ENCODE measurements at regions not wholly inside any gene's neighbourhood (a gene's known extent, or its start where the extent isn't known, plus 50 kb on each side); places are given as distances from the start of the nearest gene placed in this dataset.

DNA sequence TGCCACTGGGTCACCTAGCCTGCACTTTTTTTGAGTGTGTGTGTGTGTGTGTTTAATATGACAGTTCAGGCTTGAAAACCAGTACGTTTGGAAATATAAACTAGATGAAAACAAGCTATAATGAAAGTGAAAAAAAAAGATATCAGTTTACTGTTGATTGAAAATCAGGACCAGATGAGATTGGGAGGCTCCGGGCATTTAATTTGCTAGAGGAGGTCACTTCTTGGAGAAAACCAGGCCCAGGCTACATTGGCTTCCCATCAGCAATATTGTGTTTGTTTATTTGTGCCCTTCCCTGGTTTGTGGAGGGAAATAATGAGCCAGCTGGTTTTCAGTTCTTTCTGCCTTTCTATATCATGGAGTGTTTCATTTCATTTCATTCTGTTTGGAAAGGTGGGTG, 246.6 kb upstream of the JAG1 start:
- Histone ChIP-seq H3K27ac (ENCODE audit: low read depth, low read length) (no peak overlapping the region), H3K4me2 (ENCODE audit: low read length) (no peak overlapping the region), H3K9ac (ENCODE audit: low read length) (no peak overlapping the region), H3K9me3 (ENCODE audit: control insufficient read depth in 1 of 2, insufficient read depth in 1 of 2, low read depth in 1 of 2, low read length in 2 of 2) (no peaks in the 10 kb centered on the region), H3K36me3 (ENCODE audit: control insufficient read depth in 1 of 2, insufficient read depth in 2 of 2, low read length in 2 of 2) (no peaks in the 10 kb centered on the region), H3K4me3 (replicated peaks in 1 of 2; ENCODE audit: low read depth in 1 of 2, low read length in 2 of 2) (no peak overlapping the region), H3K9me2 (ENCODE audit: insufficient read depth) (no peaks in the 10 kb centered on the region), H3K27me3 (ENCODE audit: insufficient read depth, low read length) (no peaks in the 10 kb centered on the region), H2AFZ (ENCODE audit: low read depth, low read length, poor library complexity, severe bottlenecking) (no peak overlapping the region), H3K79me2 (ENCODE audit: insufficient read depth, low read length) (no peaks in the 10 kb centered on the region), H3K4me1 (ENCODE audit: control insufficient read depth in 1 of 2, insufficient read depth in 2 of 2, low read length in 2 of 2) (peaks cover 2 to 18% of the 10 kb centered on the region in 2 experiments; a peak in 3 of 4 replicates), H4K20me1 (ENCODE audit: insufficient read depth) (no peaks in the 10 kb centered on the region)
- DNase-seq (ENCODE audit: low read depth, low spot score) (no peak), ATAC-seq (no peak)
- intact Hi-C loops (cut with micrococcal nuclease) = no loop called here
- TF ChIP-seq, protein P1, sequence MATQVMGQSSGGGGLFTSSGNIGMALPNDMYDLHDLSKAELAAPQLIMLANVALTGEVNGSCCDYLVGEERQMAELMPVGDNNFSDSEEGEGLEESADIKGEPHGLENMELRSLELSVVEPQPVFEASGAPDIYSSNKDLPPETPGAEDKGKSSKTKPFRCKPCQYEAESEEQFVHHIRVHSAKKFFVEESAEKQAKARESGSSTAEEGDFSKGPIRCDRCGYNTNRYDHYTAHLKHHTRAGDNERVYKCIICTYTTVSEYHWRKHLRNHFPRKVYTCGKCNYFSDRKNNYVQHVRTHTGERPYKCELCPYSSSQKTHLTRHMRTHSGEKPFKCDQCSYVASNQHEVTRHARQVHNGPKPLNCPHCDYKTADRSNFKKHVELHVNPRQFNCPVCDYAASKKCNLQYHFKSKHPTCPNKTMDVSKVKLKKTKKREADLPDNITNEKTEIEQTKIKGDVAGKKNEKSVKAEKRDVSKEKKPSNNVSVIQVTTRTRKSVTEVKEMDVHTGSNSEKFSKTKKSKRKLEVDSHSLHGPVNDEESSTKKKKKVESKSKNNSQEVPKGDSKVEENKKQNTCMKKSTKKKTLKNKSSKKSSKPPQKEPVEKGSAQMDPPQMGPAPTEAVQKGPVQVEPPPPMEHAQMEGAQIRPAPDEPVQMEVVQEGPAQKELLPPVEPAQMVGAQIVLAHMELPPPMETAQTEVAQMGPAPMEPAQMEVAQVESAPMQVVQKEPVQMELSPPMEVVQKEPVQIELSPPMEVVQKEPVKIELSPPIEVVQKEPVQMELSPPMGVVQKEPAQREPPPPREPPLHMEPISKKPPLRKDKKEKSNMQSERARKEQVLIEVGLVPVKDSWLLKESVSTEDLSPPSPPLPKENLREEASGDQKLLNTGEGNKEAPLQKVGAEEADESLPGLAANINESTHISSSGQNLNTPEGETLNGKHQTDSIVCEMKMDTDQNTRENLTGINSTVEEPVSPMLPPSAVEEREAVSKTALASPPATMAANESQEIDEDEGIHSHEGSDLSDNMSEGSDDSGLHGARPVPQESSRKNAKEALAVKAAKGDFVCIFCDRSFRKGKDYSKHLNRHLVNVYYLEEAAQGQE (IDR thresholded peaks at IDR 0.05; ENCODE audit: low read depth) = no peak
- TF ChIP-seq CBX3 (IDR thresholded peaks at IDR 0.05; ENCODE audit: low read depth) = no peak
- BruUV-seq (replicated peaks) = no TSS peak
- ChIA-PET RAD21 (ENCODE audit: low non-redundant PET in 1 of 2, low total read pairs in 2 of 2, uncharacterized antibody in 2 of 2, unreplicated experiment in 2 of 2) (no interaction called here), CTCF (no interaction called here), POLR2A (no interaction called here)

DNA sequence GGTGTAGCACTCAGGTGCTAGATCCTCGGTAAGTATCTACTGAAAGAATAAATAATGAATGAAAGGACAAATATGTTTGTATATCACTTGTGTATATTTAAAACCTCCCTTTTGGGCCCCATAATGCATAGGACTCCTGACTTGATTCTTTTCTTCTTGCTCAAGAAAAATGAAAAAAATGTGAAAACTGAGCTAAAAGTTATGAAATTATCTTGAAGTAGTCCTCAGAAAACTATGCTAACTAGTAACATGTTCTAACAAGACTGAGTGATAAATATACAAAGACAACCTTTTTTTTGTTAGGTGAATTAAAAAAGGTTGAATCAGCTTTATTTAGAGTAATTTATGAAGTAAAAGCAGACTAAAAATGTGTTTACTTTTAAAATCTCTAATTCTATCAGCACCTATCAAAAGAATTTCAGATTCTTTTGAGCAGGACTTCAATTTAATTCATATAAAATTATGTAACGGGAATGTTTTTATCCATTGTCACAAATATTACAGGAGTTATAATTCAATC, 247.8 kb upstream of the JAG1 start:
- TF ChIP-seq CBX3 (IDR thresholded peaks at IDR 0.05; ENCODE audit: low read depth) (no peak), CEBPB (IDR thresholded peaks at IDR 0.05; ENCODE audit: low read depth) (no peak), EZH2 (IDR thresholded peaks at IDR 0.05) (no peak), FOSL1 (IDR thresholded peaks at IDR 0.05; ENCODE audit: low read depth) (no peak), RAD21 (IDR thresholded peaks at IDR 0.05; ENCODE audit: low read depth) (no peak), POLR2A (IDR thresholded peaks at IDR 0.05; ENCODE audit: borderline replicate concordance, extremely low read depth, insufficient read depth, insufficient read length) (no peak)
- TF ChIP-seq, protein P2, sequence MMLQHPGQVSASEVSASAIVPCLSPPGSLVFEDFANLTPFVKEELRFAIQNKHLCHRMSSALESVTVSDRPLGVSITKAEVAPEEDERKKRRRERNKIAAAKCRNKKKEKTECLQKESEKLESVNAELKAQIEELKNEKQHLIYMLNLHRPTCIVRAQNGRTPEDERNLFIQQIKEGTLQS (IDR thresholded peaks at IDR 0.05) = no peak
- TF ChIP-seq, protein P1 (IDR thresholded peaks at IDR 0.05; ENCODE audit: low read depth) = no peak
- no peak overlapping the region for H3K4me2 ChIP-seq (ENCODE audit: low read length)
- ChIA-PET POLR2A (no interaction called here), RAD21 (ENCODE audit: low non-redundant PET in 1 of 2, low total read pairs in 2 of 2, uncharacterized antibody in 2 of 2, unreplicated experiment in 2 of 2) (no interaction called here), CTCF (no interaction called here)
- H2AFZ ChIP-seq (ENCODE audit: low read depth, low read length, poor library complexity, severe bottlenecking) = no peak overlapping the region
- H4K20me1 ChIP-seq (ENCODE audit: insufficient read depth) = no peaks in the 10 kb centered on the region
- H3K79me2 ChIP-seq (ENCODE audit: insufficient read depth, low read length) = no peaks in the 10 kb centered on the region
- peaks cover 2 to 18% of the 10 kb centered on the region in 2 experiments; a peak in 3 of 4 replicates for H3K4me1 ChIP-seq (ENCODE audit: control insufficient read depth in 1 of 2, insufficient read depth in 2 of 2, low read length in 2 of 2)
- ATAC-seq = no peak
- BruUV-seq (replicated peaks) = no TSS peak
- H3K27ac ChIP-seq (ENCODE audit: low read depth, low read length) = no peak overlapping the region
- H3K36me3 ChIP-seq (ENCODE audit: control insufficient read depth in 1 of 2, insufficient read depth in 2 of 2, low read length in 2 of 2) = no peaks in the 10 kb centered on the region
- H3K9me3 ChIP-seq (ENCODE audit: control insufficient read depth in 1 of 2, insufficient read depth in 1 of 2, low read depth in 1 of 2, low read length in 2 of 2) = no peaks in the 10 kb centered on the region
- no peaks in the 10 kb centered on the region for H3K9me2 ChIP-seq (ENCODE audit: insufficient read depth)
- no peak overlapping the region for H3K4me3 ChIP-seq (replicated peaks in 1 of 2; ENCODE audit: low read depth in 1 of 2, low read length in 2 of 2)
- intact Hi-C loops (cut with micrococcal nuclease) = no loop called here
- H3K27me3 ChIP-seq (ENCODE audit: insufficient read depth, low read length) = no peaks in the 10 kb centered on the region
- DNase-seq (ENCODE audit: low read depth, low spot score) = no peak
- H3K9ac ChIP-seq (ENCODE audit: low read length) = no peak overlapping the region
